ENCODE measurements at regions not wholly inside any gene's neighbourhood (a gene's known extent, or its start where the extent isn't known, plus 50 kb on each side); places are given as distances from the start of the nearest gene placed in this dataset.

GRCh38 chr5:126339215-126339805 lies 83.9 kb upstream of the GRAMD2B start:
- ATAC-seq (peak; percentile 66 to 68), DNase-seq (no peak)
- H3K36me3 ChIP-seq = no peaks in the 10 kb centered on the region
- H3K4me1 ChIP-seq = no peaks in the 10 kb centered on the region
- intact Hi-C loops (cut with DNase I) = no loop called here
- TF ChIP-seq CTCF (IDR thresholded peaks at IDR 0.05) = peak; percentile 86
- no peak overlapping the region for H3K4me3 ChIP-seq
- H3K27ac ChIP-seq = no peak overlapping the region
- no peaks in the 10 kb centered on the region for H3K9me3 ChIP-seq
- no peaks in the 10 kb centered on the region for H3K27me3 ChIP-seq (ENCODE audit: low read depth)

- Histone ChIP-seq H3K36me3 (no peaks in the 10 kb centered on the region), H3K4me1 (no peaks in the 10 kb centered on the region), H3K9me3 (no peaks in the 10 kb centered on the region), H3K27ac (no peak overlapping the region), H3K27me3 (ENCODE audit: low read depth) (no peaks in the 10 kb centered on the region), H3K4me3 (no peak overlapping the region)
- ATAC-seq (no peak), DNase-seq (no peak)
- intact Hi-C loops (cut with DNase I) = no loop called here
- TF ChIP-seq CTCF (IDR thresholded peaks at IDR 0.05) = no peak
Measured at GRCh38 chr5:126341906-126342630, 81.1 kb upstream of the GRAMD2B start.

GRCh38 chr5:126348855-126349635 lies 74.2 kb upstream of the GRAMD2B start:
- ATAC-seq (no peak), DNase-seq (no peak)
- intact Hi-C loops (cut with DNase I) = no loop called here
- H3K4me3 ChIP-seq = no peak overlapping the region
- peaks cover 8% of the 10 kb centered on the region for H3K4me1 ChIP-seq
- no peaks in the 10 kb centered on the region for H3K27me3 ChIP-seq (ENCODE audit: low read depth)
- H3K27ac ChIP-seq = no peak overlapping the region
- H3K9me3 ChIP-seq = no peaks in the 10 kb centered on the region
- no peaks in the 10 kb centered on the region for H3K36me3 ChIP-seq
- TF ChIP-seq CTCF (IDR thresholded peaks at IDR 0.05) = no peak

- no peaks in the 10 kb centered on the region for H3K27me3 ChIP-seq (ENCODE audit: low read depth)
- no peak for TF ChIP-seq CTCF (IDR thresholded peaks at IDR 0.05)
- H3K9me3 ChIP-seq = no peaks in the 10 kb centered on the region
- DNase-seq (no peak), ATAC-seq (no peak)
- H3K27ac ChIP-seq = no peak overlapping the region
- H3K36me3 ChIP-seq = no peaks in the 10 kb centered on the region
- intact Hi-C loops (cut with DNase I) = loop anchor here (10.0 kb wide), 1 partner anchor 184 kb away; no protein-coding TSS in a partner anchor
- peaks cover 16% of the 10 kb centered on the region for H3K4me1 ChIP-seq
- H3K4me3 ChIP-seq = no peak overlapping the region
Measured at GRCh38 chr5:126351153-126351552, 72.1 kb upstream of the GRAMD2B start.

GRCh38 chr5:126354012-126354857 lies 69.0 kb upstream of the GRAMD2B start:
- intact Hi-C loops (cut with DNase I) = loop anchor here (10.0 kb wide), 1 partner anchor 181 kb away; no protein-coding TSS in a partner anchor

More at GRCh38 chr5:126354012-126354857, 69.0 kb upstream of the GRAMD2B start:
- Histone ChIP-seq H3K4me1 (peaks cover 8% of the 10 kb centered on the region), H3K9me3 (no peaks in the 10 kb centered on the region), H3K27me3 (ENCODE audit: low read depth) (no peaks in the 10 kb centered on the region), H3K27ac (peak overlapping the region; percentile 21), H3K36me3 (no peaks in the 10 kb centered on the region), H3K4me3 (peak overlapping the region; percentile 12)
- peak; percentile 48 for TF ChIP-seq CTCF (IDR thresholded peaks at IDR 0.05)
- no peak for DNase-seq
- peak; percentile 71 to 77 for ATAC-seq
